ENCODE measurements at regions not wholly inside any gene's neighbourhood (a gene's known extent, or its start where the extent isn't known, plus 50 kb on each side); places are given as distances from the start of the nearest gene placed in this dataset.

DNA sequence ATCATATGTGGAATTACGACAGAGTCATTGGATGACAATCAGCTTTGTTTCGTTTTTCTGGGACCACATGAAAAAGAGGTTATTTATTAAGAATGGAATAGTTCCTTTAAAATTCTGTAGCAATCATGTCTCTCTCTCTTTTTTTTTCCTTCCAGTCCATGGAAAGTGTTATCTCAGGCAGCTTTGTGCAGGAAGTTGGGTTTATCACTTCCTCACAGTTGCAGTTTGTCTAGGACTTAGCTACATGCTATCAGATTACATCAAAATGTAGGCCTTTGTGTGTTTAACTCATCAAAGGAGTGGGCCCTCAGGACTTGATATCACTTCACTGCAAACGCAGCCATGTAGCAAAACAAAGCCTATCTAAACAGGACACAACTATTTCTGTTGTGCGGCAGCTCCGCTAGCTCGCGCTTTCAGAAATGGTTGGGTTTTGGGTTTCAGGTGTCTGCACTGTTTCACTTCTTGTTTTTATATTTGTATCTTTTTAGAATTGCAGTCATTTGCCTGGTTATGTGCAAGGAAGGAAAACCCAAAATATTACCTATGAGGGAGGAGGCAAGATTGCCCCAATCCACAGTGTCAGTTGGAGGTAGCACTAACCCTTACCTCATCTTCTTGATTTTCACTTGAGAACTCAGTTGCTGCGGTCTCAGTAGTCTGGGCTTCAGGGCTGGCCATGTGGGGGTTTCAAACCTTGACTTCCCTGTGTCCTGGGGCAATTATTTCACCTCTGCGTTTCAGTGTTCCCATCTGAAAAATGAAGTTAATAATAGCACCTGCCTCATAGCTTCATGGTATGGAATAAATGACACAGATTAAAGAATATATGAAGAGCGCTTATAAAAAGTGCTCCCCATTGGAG is 66.7 kb downstream of the HHEX start:
- TF ChIP-seq CTCF (IDR thresholded peaks at IDR 0.05; ENCODE audit: low read depth, low read length) = no peak
- TF ChIP-seq, protein P1, sequence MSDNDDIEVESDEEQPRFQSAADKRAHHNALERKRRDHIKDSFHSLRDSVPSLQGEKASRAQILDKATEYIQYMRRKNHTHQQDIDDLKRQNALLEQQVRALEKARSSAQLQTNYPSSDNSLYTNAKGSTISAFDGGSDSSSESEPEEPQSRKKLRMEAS (IDR thresholded peaks at IDR 0.05; ENCODE audit: low read depth, low read length) = no peak; the same call in 1 of the 2 replicates

Measured in NB4 (cell line).